GM19324 (cell line): ENCODE measurements at regions not wholly inside any gene's neighbourhood (a gene's known extent, or its start where the extent isn't known, plus 50 kb on each side); places are given as distances from the start of the nearest gene placed in this dataset.
"Not testable (repeated sequence)": the region's sequence is repeated elsewhere in the genome, so short reads cannot be mapped to it uniquely, and the experiment has no call there.

Experiments
- ATAC-seq: cut with Tn5 transposase; IDR thresholded peaks from one replicate; pipeline ENCODE4 v1.9.1; 2021; ENCODE audit warnings: mild to moderate bottlenecking, moderate library complexity; ENCODE audit not compliant: unreplicated experiment, low FRiP score

- no peak for ATAC-seq
Measured at GRCh38 chr10:131833446-131834080, 67.2 kb upstream of the PPP2R2D start.

- no peak for ATAC-seq
Measured at GRCh38 chr10:131834152-131834810, 66.5 kb upstream of the PPP2R2D start.

DNA sequence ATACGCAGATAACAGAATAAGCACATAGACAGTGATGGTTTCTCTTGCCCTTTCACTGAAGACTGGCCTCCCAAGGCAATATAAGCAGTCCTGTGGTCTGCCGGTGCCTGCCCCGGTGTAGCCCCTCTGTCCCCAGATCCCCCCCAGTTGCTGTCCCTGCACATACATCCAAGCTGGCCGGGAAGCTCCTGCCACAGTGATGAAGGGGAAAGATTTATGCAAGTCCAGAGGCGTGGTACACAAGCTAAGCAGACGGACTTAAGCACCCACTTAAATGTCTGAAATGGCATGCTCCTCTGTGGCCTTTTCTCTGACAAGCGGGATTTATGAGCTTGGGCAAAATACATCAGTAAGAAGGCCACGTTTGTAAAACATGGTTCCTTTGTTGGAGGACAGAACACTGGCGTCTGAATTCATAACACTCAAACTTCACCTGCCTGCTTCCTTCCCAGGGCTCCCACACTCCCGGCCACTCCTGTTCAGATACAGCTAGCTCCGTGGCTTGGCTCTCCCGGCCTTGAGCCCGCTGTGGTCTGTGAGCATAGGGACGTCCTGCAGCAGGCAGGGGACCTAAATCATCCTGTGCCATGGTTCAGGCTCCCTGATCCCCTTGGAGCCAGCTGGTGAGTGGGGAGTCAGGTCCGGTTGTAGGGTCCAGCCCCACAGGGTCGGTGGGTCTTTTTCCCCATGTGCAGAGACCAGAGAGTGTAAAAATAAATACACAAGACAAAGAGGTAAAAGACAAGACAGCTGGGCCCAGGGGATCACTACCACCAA, 61.7 kb upstream of the PPP2R2D start:
- ATAC-seq = no peak

- not testable (repeated sequence) for ATAC-seq
Measured at GRCh38 chr10:131839880-131840787, 60.7 kb upstream of the PPP2R2D start.

DNA sequence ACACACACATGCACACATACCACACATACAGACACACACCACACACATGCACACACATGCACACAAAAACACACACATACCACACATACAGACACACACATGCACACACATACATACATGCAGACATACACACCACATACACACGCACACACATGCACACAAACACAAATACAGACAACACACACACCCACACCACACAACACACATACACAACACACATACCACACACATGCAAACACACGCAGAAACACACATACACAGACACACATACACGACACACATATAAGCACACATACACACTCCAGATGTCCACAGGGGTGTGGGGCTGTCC, 60.1 kb upstream of the PPP2R2D start:
- ATAC-seq = no peak

- no peak for ATAC-seq
Measured at GRCh38 chr10:131841131-131841660, 59.6 kb upstream of the PPP2R2D start.

DNA sequence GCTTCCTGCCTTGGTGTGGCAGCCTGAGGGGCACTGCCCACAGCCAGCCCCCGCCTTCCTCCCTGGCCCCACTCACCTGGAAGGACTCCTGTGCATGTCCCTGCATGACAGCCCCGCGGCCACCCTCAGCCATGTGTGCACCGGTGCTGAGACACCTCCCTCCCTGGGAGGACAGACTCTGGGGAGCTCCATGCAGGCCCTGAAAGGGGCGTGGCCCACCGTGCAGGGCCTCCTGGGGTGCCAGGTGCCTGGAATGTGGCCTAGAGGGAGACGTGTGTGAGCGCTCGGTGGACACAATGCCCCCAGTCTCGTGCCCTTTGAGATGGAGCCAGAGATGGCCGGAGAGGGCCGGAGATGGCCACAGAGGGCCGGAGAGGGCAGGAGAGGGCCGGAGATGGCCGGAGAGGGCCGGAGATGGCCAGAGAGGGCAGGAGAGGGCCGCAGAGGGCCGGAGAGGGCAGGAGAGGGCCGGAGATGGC, 59.1 kb upstream of the PPP2R2D start:
- ATAC-seq = no peak

- no peak for ATAC-seq
Measured at GRCh38 chr10:131842351-131843088, 58.3 kb upstream of the PPP2R2D start.

- ATAC-seq = no peak
Measured at GRCh38 chr10:131843089-131843595, 57.7 kb upstream of the PPP2R2D start.

- ATAC-seq = no peak
Measured at GRCh38 chr10:131843881-131844284, 56.9 kb upstream of the PPP2R2D start.

DNA sequence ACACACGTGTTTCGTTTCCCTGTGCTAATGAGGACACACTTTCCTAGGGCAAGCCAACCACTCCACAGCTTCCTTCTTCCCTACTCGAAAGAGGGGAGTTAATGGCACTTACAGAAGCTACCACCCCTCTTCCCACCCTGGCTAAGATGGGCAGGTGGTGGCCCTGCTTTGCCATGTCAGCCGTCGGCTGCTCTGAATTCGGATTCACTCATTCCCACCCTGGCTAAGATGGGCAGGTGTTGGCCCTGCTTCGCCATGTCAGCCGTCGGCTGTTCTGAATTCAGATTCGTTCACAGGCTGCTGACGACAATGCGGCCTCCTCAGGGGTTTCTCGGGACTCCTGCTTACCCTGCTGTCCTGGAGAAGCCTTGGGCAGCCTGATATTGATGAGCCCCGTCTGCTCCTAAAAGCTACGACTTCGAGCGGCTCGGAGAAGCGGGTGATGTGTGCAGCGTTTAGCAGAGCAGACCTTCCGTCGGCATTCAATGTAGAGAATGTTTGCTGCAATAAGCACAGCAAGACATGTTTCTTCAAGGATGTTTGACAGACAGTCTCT, 56.2 kb upstream of the PPP2R2D start:
- no peak for ATAC-seq

DNA sequence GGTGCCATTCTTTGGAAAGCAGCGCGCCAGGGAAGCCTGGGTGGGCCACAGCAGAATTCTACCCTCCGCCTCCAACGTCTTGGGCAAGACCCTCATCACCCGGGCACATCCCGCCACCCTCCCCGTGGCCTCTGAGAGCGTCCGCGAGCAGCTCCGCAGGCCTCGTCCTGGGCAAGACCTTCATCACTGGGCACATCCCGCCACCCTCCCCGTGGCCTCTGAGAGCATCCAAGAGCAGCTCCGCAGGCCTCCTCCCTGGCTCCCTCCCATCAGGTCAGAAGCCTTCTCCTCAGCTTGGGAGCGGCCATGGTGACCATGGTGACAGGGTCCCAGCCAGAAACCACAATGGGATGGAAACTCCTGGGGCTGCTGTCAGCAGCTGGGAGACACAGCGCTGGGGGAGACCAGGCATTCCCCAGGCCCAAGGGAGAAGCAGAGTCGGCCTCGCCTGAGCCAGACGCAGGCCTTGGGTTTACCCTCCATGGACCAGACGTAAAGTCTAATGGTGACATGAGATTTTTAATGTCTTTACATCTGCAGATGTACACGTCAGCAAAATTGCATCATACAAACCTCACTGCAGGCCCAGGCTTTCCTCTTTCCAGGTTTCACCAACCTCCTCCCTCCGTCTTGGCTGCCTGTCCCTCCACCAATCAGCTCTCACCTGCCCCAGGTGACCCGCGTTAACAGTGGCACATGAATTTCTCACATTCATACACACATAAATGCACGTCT, 55.1 kb upstream of the PPP2R2D start:
- no peak for ATAC-seq

GRCh38 chr10:131846240-131847101, 54.3 kb upstream of the PPP2R2D start:
- ATAC-seq = no peak

DNA sequence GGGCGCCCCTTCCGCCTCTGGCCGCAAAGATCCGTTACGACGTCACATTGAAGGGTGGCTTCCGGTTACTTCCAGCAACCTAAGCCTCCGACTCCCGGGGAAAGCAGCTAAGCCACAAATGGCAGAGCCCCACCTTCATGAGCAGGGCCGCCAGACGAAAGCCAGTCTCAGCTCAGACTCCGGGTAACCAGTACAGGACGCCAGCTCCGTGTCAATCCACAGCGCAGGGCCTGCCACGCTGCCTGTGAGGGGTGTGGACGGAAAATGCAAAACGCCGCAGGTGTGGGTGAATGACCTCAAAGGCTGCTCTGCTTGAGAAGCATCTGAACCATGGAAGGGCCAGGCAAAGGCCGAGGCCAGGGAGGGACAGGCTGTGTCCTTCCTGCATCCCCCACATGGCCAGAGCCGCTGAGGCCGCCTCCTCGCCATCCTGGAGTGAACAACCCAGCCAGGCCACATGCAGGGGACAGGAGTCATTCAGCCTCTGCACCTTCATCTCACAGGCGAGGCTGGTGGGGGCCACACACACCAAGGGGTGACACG, 53.5 kb upstream of the PPP2R2D start:
- no peak for ATAC-seq

DNA sequence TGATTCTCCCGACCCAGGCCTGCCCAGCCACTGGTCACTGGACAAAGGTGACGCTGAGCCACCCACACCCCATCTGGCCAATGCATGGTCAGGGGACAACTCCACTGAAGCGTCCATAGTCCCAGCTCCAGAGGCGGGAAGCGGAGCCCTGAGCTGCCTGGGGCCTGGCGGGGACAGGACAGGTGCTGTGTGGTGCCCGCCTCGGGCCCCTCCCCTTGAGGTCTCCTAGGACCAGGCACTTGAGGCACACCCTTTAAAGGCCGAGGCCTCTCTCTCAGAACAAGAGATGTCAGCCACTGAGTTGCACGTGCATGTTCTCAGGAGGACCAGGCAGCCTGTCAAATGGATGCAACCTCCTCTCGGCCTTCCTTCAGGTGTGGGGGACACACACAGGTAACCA, 52.5 kb upstream of the PPP2R2D start:
- no peak for ATAC-seq

GRCh38 chr10:131848741-131849590, 51.8 kb upstream of the PPP2R2D start:
- ATAC-seq = no peak
